ENCODE measurements at regions not wholly inside any gene's neighbourhood (a gene's known extent, or its start where the extent isn't known, plus 50 kb on each side); places are given as distances from the start of the nearest gene placed in this dataset.

DNA sequence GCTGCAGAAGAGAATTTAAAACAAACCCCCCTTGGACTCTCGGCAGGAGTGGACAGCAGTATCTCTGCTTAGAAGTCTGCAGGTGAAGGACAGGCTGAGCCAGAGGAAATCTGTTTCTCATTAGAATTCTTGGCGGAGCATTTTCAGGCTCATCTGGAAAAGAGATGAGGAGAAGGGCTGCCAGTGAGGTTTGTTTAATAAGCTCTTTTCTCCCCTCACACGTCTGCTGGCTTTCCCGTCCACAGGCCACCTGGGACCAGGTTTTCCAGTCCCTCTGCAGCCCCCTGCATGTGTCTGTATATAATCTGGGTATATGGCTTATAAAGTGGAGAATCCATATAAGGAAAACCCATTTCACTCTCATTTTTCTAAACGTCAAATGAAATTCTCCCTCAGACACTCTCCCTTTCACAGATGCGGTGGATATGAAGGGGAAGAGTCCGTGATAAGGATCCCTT lies 155.4 kb upstream of the TPM1 start:
- no peak for DNase-seq (ENCODE audit: low read depth)

DNA sequence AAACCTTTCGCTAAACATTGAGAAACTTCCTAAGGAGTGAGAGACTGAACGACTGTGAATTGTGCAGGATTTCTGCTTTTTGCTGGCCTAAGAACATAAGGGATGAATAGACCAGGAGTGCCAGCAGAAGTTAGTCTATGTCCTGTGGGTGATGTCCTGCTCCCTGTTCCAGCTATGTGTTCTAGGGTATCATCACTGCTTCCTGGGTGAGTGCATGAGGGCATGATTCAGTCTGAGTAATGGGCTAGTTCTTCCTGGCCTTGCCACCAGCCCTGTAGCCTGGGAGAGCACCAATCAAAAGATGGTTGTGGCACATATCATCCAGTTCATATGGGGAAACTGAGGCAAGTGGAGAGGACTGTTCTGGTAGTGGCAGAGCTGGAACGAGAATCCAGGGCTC lies 153.9 kb upstream of the TPM1 start:
- TF ChIP-seq, protein P1, sequence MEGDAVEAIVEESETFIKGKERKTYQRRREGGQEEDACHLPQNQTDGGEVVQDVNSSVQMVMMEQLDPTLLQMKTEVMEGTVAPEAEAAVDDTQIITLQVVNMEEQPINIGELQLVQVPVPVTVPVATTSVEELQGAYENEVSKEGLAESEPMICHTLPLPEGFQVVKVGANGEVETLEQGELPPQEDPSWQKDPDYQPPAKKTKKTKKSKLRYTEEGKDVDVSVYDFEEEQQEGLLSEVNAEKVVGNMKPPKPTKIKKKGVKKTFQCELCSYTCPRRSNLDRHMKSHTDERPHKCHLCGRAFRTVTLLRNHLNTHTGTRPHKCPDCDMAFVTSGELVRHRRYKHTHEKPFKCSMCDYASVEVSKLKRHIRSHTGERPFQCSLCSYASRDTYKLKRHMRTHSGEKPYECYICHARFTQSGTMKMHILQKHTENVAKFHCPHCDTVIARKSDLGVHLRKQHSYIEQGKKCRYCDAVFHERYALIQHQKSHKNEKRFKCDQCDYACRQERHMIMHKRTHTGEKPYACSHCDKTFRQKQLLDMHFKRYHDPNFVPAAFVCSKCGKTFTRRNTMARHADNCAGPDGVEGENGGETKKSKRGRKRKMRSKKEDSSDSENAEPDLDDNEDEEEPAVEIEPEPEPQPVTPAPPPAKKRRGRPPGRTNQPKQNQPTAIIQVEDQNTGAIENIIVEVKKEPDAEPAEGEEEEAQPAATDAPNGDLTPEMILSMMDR (conservative IDR thresholded peaks at IDR 0.05; ENCODE audit: low read depth, low read length), result no peak
- DNase-seq (ENCODE audit: low read depth), result no peak
- no peak overlapping the region for H3K4me3 ChIP-seq (ENCODE audit: low read depth, low read length)

More for the DNA sequence above, 155.4 kb upstream of the TPM1 start:
- TF ChIP-seq, protein P1 (conservative IDR thresholded peaks at IDR 0.05; ENCODE audit: low read depth, low read length), result no peak
- H3K4me3 ChIP-seq (ENCODE audit: low read depth, low read length), result no peak overlapping the region

DNA sequence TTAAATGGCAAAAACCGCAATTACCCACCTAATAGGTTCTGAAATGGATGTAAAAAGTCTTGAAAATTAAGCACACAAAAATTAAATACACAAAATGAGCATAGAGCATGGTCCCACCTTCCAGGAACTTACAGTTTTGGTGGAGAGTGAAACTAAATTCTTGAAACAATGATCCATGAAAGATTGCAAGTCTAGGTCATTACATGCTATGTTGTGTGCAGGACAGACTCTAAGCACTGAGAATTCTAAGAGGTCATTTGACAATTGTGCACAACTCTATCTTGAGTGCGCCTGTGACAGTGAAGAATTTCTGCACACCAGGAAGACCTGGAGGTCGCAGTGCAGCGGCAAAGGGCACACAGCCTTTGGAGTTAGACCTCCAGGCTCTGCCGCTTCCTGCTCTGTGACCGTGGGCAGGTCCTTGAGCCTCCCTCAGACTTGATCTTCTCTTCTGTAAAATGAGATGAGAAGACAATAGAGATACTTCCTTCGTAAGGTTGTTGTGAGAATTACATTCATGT lies 153.3 kb upstream of the TPM1 start:
- no peak for DNase-seq (ENCODE audit: low read depth)
- TF ChIP-seq, protein P1 (conservative IDR thresholded peaks at IDR 0.05; ENCODE audit: low read depth, low read length), result no peak
- no peak overlapping the region for H3K4me3 ChIP-seq (ENCODE audit: low read depth, low read length)

DNA sequence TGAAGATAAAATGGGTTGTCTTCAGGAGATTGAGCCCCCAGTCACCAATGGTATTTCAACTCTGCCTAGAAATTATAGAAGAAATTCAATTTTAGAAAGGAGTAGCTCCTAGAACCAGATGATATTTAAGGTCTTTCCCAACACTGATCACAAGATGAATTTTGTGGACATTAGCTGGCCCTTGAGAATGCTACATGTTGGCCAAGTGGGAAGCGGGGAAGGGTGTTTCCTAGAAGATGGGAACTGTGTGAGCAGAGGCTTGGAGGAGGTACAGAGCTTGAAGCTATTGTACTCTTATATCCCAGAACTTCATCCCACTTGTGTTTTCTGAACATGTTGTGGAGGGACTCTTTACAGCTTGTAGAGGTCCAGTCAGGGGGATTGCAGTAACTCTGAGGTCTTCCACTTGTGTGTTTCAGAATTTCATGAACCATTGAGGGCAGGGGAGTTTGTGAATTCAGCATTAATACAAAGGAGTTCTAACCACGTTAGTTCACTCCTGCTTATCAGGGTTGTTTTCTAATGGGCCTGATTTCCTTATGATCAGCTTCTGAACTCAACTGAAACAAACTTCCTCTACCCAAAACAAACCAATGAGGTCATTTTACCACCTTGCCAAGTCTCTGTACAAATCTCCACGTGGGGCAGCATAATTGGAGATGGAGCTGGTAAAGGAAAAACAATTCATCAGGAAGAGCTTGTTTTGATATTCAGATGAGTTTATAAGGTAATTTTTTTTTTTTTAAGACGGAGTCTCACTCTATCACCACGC lies 152.6 kb upstream of the TPM1 start:
- DNase-seq (ENCODE audit: low read depth), result peak; percentile 88
- TF ChIP-seq, protein P1 (conservative IDR thresholded peaks at IDR 0.05; ENCODE audit: low read depth, low read length), result peak; percentile 13
- H3K4me3 ChIP-seq (ENCODE audit: low read depth, low read length), result no peak overlapping the region

DNA sequence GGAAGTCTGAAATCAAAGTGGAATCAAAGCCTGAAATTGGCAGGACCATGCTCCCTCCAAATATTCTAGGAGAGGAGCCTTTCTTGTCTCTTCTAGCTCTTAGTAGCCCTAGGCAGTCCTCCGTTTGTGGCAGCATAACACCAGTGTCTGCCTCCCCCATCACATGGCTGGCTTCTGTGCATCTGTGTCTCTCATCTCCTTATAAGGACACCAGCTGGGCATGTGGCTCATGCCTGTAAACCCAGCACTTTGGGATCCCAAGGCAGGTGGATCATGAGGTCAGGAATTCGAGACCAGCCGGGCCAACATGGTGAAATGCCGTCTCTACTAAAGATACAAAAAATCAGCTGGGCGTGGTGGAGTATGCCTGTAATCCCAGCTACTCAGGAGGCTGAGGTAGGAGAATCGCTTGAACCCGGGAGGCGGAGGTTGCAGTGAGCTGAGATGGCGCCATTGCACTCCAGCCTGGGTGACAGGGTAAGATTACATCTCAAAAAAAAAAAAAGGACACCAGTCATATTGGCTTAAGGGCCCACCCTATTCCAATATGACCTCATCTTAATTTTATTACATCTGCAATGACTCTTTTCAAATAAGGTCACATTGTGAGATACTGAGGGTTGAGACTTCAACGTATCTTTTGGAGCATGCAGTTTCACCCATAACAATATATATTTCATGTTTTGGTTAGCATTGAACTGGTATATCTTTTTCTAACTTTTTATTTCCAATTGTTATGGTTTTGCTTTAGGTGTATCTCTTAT lies 148.0 kb upstream of the TPM1 start:
- DNase-seq (ENCODE audit: low read depth), result no peak
- no peak overlapping the region for H3K4me3 ChIP-seq (ENCODE audit: low read depth, low read length)
- TF ChIP-seq, protein P1 (conservative IDR thresholded peaks at IDR 0.05; ENCODE audit: low read depth, low read length), result no peak

DNA sequence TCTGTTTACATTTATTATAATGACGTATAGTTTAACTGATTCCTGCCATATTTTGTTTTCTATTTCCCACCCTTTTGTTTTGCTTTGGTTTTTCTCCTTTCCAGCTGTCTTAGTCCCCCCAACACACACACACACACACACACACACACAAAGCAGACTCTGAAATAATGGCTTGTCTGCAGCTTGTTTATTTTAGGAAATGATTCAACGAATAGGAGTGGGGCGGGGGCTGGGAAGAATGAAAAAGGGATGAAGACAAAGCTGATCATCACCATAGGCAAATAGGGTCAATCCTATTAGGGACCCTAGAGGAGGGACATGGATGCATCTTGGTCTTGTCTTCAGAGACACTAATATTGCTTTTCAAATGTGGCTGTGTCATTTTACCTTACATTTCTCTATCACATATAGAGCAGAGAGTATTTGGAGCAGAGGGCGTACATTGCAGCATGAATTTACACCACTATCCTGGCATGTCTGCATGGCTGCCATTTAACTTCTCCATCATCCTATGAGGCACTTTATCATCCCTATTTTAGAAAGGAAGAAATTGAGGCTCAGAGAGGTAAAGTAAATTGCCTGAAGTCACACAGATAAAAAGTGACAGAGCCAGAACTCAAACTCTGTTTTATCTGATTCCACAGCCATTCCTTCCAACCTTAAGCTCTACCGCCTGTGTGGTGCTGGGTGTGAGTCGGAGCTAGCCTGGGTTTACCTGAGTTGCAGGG lies 147.2 kb upstream of the TPM1 start:
- DNase-seq (ENCODE audit: low read depth), result no peak
- TF ChIP-seq, protein P1 (conservative IDR thresholded peaks at IDR 0.05; ENCODE audit: low read depth, low read length), result no peak
- H3K4me3 ChIP-seq (ENCODE audit: low read depth, low read length), result no peak overlapping the region

Data from epithelial cell of proximal tubule (primary cell).